ENCODE measurements at regions not wholly inside any gene's neighbourhood (a gene's known extent, or its start where the extent isn't known, plus 50 kb on each side); places are given as distances from the start of the nearest gene placed in this dataset.
"Not testable (repeated sequence)": the region's sequence is repeated elsewhere in the genome, so short reads cannot be mapped to it uniquely, and the experiment has no call there.

- Mint-ChIP-seq H3K4me1 (ENCODE audit: low read depth) (no peaks in the 10 kb centered on the region), H3K27me3 (ENCODE audit: low read depth) (no peaks in the 10 kb centered on the region), H3K9me3 (peaks cover 14% of the 10 kb centered on the region), H3K27ac (no peak overlapping the region), H3K36me3 (ENCODE audit: low read depth) (no peaks in the 10 kb centered on the region), H3K4me3 (no peak overlapping the region)
- DNase-seq (ENCODE audit: low spot score) = no peak
Observed at GRCh38 chrX:499870-500364, 113.2 kb upstream of the PPP2R3B start.

- DNase-seq (ENCODE audit: low spot score) = no peak
- Mint-ChIP-seq H3K27me3 (ENCODE audit: low read depth) (no peaks in the 10 kb centered on the region), H3K4me1 (ENCODE audit: low read depth) (no peaks in the 10 kb centered on the region), H3K4me3 (no peak overlapping the region), H3K27ac (no peak overlapping the region), H3K9me3 (peaks cover 14% of the 10 kb centered on the region), H3K36me3 (ENCODE audit: low read depth) (no peaks in the 10 kb centered on the region)
Observed at GRCh38 chrX:500481-501010, 113.8 kb upstream of the PPP2R3B start.

DNA sequence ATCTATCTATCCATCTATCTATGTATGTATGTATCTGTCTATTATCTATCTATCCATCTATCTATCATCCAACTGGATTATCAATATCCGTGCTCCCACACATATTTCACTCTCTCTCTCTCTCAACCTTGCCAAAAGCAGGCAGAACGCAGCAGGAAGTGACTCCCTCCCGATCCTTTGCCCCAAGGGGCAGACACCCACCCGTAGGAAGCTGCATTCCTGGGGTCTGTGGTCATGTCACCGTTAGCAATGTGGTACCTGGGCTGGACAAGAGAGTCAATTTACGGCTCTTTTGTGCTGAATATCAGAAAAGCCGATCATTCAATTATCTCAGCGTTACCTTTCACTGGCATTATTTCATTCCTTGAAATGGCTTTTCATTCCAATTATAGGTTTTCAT, 119.6 kb upstream of the PPP2R3B start:
- no peak for DNase-seq (ENCODE audit: low spot score)
- Mint-ChIP-seq H3K4me3 (no peak overlapping the region), H3K9me3 (peaks cover 36% of the 10 kb centered on the region), H3K27me3 (ENCODE audit: low read depth) (no peaks in the 10 kb centered on the region), H3K36me3 (ENCODE audit: low read depth) (no peaks in the 10 kb centered on the region), H3K4me1 (ENCODE audit: low read depth) (no peaks in the 10 kb centered on the region), H3K27ac (no peak overlapping the region)

DNA sequence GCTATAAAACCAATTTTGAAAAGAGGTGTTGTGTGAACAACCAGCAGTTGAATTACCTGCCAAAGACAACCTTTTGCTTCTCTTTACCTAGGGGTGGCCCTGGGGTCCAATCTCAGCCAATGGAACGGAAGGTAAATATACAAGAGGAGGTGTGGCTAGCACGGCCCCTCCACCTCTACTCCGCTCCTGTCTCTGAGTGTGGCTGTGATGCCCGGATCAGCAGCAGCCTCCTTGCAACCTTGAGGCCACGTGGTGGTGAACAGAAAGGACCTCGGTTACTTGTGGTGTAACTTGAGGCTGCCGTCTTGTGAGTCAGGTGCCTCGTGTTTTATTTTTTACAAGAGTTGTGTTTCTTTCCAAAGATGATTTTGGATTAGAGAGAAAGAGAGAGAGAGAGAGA, 121.5 kb upstream of the PPP2R3B start:
- no peak overlapping the region for H3K27ac Mint-ChIP-seq
- no peak for DNase-seq (ENCODE audit: low spot score)
- peaks cover 22% of the 10 kb centered on the region for H3K9me3 Mint-ChIP-seq
- no peaks in the 10 kb centered on the region for H3K4me1 Mint-ChIP-seq (ENCODE audit: low read depth)
- H3K4me3 Mint-ChIP-seq = no peak overlapping the region
- no peaks in the 10 kb centered on the region for H3K27me3 Mint-ChIP-seq (ENCODE audit: low read depth)
- no peaks in the 10 kb centered on the region for H3K36me3 Mint-ChIP-seq (ENCODE audit: low read depth)

- not testable (repeated sequence) for H3K4me3 Mint-ChIP-seq; H3K27me3 Mint-ChIP-seq (ENCODE audit: low read depth); H3K4me1 Mint-ChIP-seq (ENCODE audit: low read depth); DNase-seq (ENCODE audit: low spot score); H3K27ac Mint-ChIP-seq; H3K36me3 Mint-ChIP-seq (ENCODE audit: low read depth)
- H3K9me3 Mint-ChIP-seq = peaks cover 22% of the 10 kb centered on the region
Observed at GRCh38 chrX:508821-509220, 121.8 kb upstream of the SHOX start.

GRCh38 chrX:511089-511488, 119.5 kb upstream of the SHOX start:
- DNase-seq (ENCODE audit: low spot score); H3K36me3 Mint-ChIP-seq (ENCODE audit: low read depth); H3K4me3 Mint-ChIP-seq; H3K27ac Mint-ChIP-seq; H3K4me1 Mint-ChIP-seq (ENCODE audit: low read depth); H3K27me3 Mint-ChIP-seq (ENCODE audit: low read depth): not testable (repeated sequence)
- peaks cover 22% of the 10 kb centered on the region for H3K9me3 Mint-ChIP-seq

DNA sequence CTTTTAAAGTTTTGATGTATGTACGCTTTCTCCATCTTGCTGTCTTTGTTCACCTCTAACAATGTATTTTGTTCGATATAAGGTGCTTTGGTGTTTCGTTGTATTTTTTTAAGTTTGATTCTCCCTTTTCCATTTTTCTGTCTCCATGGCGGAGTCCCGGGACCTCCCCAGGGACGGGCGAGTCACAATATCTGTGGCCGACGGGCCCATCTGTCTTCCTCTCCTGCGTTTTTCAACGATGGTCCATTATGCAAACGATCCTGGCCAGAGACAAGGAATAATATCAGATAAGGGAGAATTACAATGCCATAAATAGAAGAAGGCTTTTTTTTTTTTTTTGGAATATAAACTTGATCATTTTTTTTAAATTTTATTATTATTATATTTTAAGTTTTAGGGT, 112.3 kb upstream of the SHOX start:
- H3K4me1 Mint-ChIP-seq (ENCODE audit: low read depth) = no peaks in the 10 kb centered on the region
- H3K27me3 Mint-ChIP-seq (ENCODE audit: low read depth) = no peaks in the 10 kb centered on the region
- H3K27ac Mint-ChIP-seq = no peak overlapping the region
- no peak for DNase-seq (ENCODE audit: low spot score)
- peaks cover 13% of the 10 kb centered on the region for H3K9me3 Mint-ChIP-seq
- no peaks in the 10 kb centered on the region for H3K36me3 Mint-ChIP-seq (ENCODE audit: low read depth)
- no peak overlapping the region for H3K4me3 Mint-ChIP-seq

GRCh38 chrX:519741-520140, 110.8 kb upstream of the SHOX start:
- Mint-ChIP-seq H3K27ac (no peak overlapping the region), H3K4me1 (ENCODE audit: low read depth) (no peaks in the 10 kb centered on the region), H3K4me3 (no peak overlapping the region), H3K36me3 (ENCODE audit: low read depth) (no peaks in the 10 kb centered on the region), H3K9me3 (peaks cover 19% of the 10 kb centered on the region), H3K27me3 (ENCODE audit: low read depth) (no peaks in the 10 kb centered on the region)
- DNase-seq (ENCODE audit: low spot score) = no peak

GRCh38 chrX:522456-522855, 108.1 kb upstream of the SHOX start:
- H3K9me3 Mint-ChIP-seq = peaks cover 28% of the 10 kb centered on the region
- no peak overlapping the region for H3K4me3 Mint-ChIP-seq
- H3K27me3 Mint-ChIP-seq (ENCODE audit: low read depth) = no peaks in the 10 kb centered on the region
- H3K36me3 Mint-ChIP-seq (ENCODE audit: low read depth) = no peaks in the 10 kb centered on the region
- no peak overlapping the region for H3K27ac Mint-ChIP-seq
- no peak for DNase-seq (ENCODE audit: low spot score)
- no peaks in the 10 kb centered on the region for H3K4me1 Mint-ChIP-seq (ENCODE audit: low read depth)

- Mint-ChIP-seq H3K9me3 (peaks cover 33% of the 10 kb centered on the region), H3K27ac (no peak overlapping the region), H3K4me1 (ENCODE audit: low read depth) (no peaks in the 10 kb centered on the region), H3K36me3 (ENCODE audit: low read depth) (no peaks in the 10 kb centered on the region), H3K4me3 (no peak overlapping the region), H3K27me3 (ENCODE audit: low read depth) (no peaks in the 10 kb centered on the region)
- DNase-seq (ENCODE audit: low spot score) = no peak
Observed at GRCh38 chrX:525134-525533, 105.5 kb upstream of the SHOX start.

DNA sequence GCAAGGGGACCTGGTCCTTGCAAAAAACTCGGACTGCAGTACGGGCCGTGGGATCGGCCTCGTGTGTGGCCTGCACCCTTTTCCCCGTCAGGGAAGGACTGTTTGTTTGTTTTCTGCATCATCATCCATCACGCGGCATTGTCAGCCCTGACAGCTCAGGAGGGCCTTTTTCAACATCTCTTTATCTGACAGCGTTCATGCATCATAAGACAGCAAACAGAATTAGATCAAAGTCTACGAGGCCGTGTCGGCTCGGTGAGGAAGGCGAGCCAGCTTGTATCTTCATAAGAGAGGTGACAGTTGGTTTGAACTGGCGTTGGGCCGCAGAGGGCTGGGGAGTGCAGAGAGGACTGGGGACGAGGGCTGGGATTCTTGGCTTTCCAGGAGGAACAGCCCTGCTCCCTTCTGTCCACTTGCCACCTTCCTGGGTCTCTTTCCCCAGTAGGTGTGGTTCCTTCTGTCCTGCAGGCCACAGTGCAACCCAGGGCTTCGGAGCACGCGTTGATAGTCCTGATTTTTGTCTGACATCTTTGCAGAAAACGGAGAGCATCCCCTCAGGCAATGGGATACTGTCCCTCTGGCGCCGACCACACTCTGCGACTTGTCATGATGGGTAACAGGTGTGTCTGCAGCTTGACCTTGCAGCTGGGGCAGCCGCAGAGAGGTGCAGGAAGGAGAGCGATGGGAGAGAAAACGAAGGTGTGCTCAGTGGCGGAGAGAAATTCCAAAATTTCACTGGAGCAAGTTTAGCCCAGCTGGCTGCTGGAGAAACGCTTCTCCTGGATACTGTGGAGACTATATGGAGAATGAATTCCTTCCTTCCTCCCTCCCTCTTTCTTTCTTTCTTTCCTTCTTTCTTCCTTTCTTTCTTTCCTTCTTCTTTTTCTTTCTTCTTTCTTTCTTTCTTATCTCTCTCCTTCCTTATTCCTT, 104.0 kb upstream of the SHOX start:
- DNase-seq (ENCODE audit: low spot score) = no peak
- no peak overlapping the region for H3K4me3 Mint-ChIP-seq
- no peaks in the 10 kb centered on the region for H3K36me3 Mint-ChIP-seq (ENCODE audit: low read depth)
- peaks cover 46% of the 10 kb centered on the region for H3K9me3 Mint-ChIP-seq
- H3K4me1 Mint-ChIP-seq (ENCODE audit: low read depth) = no peaks in the 10 kb centered on the region
- H3K27me3 Mint-ChIP-seq (ENCODE audit: low read depth) = no peaks in the 10 kb centered on the region
- H3K27ac Mint-ChIP-seq = no peak overlapping the region

DNA sequence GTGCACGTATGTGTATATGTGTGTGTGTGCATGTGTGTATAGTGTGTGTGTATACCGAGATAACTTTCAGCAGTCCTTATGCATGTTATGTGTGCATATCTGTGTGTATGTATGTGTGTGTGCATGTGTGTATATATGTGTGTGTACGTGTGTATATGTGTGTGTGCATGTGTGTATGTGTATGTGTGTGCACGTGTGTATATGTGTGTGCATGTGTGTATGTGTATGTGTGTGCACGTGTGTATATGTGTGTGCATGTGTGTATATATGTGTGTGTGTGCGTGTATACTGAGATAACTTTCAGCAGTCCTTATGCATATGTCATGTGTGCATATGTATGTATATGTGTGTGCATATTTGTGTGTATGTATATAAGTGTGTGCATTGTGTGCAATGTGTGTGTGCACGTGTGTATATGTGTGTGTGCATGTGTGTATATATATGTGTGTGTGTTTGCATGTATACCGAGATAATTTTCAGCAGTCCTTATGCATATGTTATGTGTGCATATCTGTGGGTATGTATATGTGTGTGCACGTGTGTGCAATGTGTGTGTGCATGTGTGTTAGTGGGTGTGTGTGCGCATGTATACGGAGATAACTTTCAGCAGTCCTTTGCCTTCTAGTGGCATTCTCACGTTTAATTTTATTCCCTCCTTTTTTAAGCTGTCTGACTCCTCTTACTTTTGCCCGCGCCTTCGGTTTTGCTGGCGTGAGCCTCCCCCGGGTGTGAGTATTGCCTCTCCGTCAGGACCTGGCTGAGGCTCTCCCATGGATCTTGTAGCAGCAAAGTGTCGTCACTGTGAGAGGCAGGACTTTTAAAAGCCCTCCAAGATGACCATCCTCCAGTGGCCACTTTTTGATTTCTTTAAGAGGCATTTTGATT, 99.6 kb upstream of the SHOX start:
- H3K27ac Mint-ChIP-seq = no peak overlapping the region
- H3K4me1 Mint-ChIP-seq (ENCODE audit: low read depth) = no peaks in the 10 kb centered on the region

GRCh38 chrX:531611-531936, 99.0 kb upstream of the SHOX start:
- no peak for DNase-seq (ENCODE audit: low spot score)
- H3K27ac Mint-ChIP-seq = no peak overlapping the region
- H3K4me3 Mint-ChIP-seq = no peak overlapping the region
- H3K36me3 Mint-ChIP-seq (ENCODE audit: low read depth) = no peaks in the 10 kb centered on the region
- H3K9me3 Mint-ChIP-seq = peaks cover 34% of the 10 kb centered on the region
- H3K27me3 Mint-ChIP-seq (ENCODE audit: low read depth) = no peaks in the 10 kb centered on the region
- no peaks in the 10 kb centered on the region for H3K4me1 Mint-ChIP-seq (ENCODE audit: low read depth)

More for the DNA sequence above, 99.6 kb upstream of the SHOX start:
- H3K27me3 Mint-ChIP-seq (ENCODE audit: low read depth) = no peaks in the 10 kb centered on the region
- H3K36me3 Mint-ChIP-seq (ENCODE audit: low read depth) = no peaks in the 10 kb centered on the region
- H3K9me3 Mint-ChIP-seq = peaks cover 39% of the 10 kb centered on the region
- no peak overlapping the region for H3K4me3 Mint-ChIP-seq
- DNase-seq (ENCODE audit: low spot score) = no peak

- DNase-seq (ENCODE audit: low spot score) = no peak
- H3K4me3 Mint-ChIP-seq = no peak overlapping the region
- H3K27ac Mint-ChIP-seq = no peak overlapping the region
- H3K36me3 Mint-ChIP-seq (ENCODE audit: low read depth) = no peaks in the 10 kb centered on the region
- H3K4me1 Mint-ChIP-seq (ENCODE audit: low read depth) = no peaks in the 10 kb centered on the region
- H3K9me3 Mint-ChIP-seq = peaks cover 29% of the 10 kb centered on the region
- no peaks in the 10 kb centered on the region for H3K27me3 Mint-ChIP-seq (ENCODE audit: low read depth)
Observed at GRCh38 chrX:534804-535203, 95.8 kb upstream of the SHOX start.

Data from T-helper 2 cell treated with Interferon-gamma antibody and Interleukin-4, amounts not matched to agents 5 μg/mL and 100 μg/mL, for 36 hours (primary cell).